ENCODE measurements at regions not wholly inside any gene's neighbourhood (a gene's known extent, or its start where the extent isn't known, plus 50 kb on each side); places are given as distances from the start of the nearest gene placed in this dataset.

DNA sequence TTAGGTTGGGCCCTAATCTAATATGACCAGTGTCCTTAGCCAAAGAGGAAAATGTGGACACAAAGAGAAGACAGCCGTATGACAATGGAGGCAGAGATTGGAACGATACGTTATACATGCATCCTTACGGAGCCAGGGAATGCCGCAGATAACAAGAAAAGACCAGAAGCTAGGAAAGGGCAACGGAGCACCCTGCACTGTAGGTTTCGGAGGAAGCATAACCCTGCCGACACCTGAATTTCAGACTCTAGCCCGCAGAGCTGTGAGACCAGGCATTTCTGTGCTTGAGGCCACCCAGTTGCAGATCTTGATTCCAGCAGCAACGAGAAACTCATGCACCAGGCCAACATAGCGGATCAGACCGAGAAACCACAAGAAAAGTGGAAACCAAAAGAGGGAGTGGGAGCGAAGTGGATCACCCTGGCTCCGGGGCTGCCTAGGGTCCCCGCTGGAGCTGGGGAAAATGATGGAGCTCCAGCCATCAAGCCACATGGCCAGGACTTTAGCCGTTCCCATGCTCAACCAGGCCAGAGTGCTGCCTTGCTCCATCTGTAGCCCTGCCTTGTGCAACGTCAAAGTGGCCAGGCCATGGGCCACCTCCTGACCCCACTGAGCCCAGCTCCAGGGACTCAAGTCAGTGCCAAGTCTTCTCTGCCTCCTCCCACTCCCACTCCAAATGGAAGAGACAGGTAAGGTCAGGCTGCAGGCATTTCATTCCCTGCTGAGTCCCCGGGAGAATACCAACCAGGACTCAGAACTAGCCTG, 51.7 kb upstream of the RPL38 start:
- DNase-seq = no peak

DNA sequence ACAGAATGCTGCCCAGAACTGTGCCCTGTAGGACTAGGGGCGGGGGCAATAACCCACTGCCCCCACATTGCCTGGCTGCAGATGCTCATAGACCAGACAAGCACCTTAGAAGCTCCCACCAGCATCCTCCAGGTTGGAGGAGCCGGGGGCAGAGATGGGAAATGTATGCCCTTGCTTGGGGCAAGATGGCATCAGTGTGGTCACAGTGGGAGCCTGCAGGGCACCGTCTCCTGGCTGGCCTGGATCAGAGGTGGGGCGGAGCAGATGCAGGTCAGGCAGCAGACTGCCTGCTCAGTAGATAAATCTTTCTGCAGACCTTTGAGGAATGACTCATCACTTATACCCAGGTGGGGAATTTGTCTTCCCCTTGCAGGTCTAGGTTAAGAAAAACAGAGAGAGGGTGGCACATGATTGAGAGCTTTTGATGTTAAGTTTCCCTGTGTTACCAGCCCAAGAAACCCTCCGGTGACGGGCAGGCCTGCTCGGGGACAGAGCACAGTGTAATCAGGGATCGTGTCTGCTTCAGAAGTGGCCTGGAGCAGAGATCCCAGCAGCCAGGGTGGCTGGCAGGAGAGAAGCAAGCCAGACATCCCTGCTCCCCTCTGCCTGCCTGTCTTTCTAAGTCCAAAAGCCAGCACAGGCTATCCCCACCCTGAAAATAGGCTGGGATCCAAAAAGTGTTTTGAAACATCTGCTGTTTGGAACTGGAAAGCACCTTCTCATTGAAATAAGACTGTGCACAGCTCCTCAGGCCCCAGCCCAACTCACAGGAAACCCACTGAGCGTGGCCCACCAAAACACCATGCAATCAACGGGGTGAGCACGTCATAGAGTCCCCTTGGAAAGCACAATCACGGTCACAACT, 50.7 kb upstream of the RPL38 start:
- DNase-seq = no peak

DNA sequence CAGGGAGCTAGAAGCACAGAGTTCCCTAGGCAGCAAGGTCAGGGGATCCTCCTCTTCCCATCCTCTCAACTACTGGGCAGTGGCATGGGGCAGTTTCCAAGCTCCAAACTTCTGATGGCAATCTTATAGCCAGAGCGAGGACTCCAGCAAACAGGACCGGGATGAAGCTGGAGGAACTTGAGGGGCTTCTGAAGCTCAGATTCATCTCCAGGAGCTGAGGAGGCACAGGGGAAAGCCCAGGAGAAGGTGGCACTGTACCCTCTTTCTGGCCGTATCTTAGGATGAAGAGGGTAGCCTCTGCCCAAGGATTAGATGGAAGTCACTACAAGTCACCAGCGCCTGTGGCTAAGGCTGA, 50.0 kb upstream of the RPL38 start:
- DNase-seq = no peak
